ENCODE measurements at regions not wholly inside any gene's neighbourhood (a gene's known extent, or its start where the extent isn't known, plus 50 kb on each side); places are given as distances from the start of the nearest gene placed in this dataset.

DNA sequence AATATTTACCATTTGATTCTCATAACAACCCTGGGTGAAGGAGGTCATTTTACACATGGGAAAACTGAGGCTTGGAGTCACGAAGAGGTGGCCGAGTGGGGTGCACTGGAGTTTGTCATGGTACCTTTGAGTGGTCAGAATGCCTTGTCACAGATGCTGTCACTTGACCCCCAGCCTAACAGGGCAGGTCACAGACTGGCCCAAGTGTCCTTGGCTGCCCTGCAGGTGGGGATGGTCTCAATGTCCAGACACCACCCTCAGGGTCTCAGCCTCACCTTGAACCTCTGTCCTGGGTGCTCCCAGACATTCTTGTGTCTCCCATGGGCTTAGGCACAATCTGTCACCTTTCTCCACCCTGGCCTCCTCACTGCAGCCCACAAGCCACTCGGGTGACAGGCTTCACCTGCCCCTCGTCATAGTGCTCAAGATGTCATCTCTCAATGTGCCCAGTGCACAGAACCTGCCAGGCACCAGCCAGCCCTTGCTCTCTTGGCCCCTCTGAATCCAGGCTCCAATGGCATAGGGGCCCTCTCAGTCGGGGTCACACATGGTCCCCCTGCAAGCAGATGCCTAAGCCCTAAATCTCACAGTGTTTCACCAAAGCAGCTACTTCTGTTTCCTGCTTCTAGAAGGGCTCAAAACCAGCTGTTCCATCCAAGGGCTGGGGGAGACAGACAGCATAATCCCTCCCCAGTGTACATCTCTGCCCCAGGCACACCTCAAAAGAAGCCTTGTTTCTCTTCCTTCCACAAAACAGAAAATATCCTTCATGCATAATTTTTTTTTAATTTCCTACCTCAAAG, 76.8 kb upstream of the NANOS1 start:
- Histone ChIP-seq H3K4me3 (no peak overlapping the region), H3K4me2 (no peak overlapping the region), H3K9ac (no peak overlapping the region), H3K36me3 (no peaks in the 10 kb centered on the region), H3K9me3 (ENCODE audit: low read depth) (no peaks in the 10 kb centered on the region), H3K27ac (no peak overlapping the region), H3K27me3 (no peaks in the 10 kb centered on the region), H3F3A (ENCODE audit: low read depth) (no peaks in the 10 kb centered on the region), H3K79me2 (ENCODE audit: low read depth) (no peaks in the 10 kb centered on the region), H4K20me1 (ENCODE audit: low read depth) (no peaks in the 10 kb centered on the region), H3K4me1 (peaks cover 24% of the 10 kb centered on the region), H2AFZ (replicated peaks) (no peak overlapping the region)
- Mint-ChIP-seq H3K4me1 (peaks cover 50% of the 10 kb centered on the region), H3K36me3 (no peaks in the 10 kb centered on the region), H3K4me3 (no peak overlapping the region), H3K27ac (peak overlapping the region; percentile 11), H3K9me3 (no peaks in the 10 kb centered on the region), H3K27me3 (ENCODE audit: insufficient read depth, low read depth) (peaks cover 15% of the 10 kb centered on the region)
- DNase-seq (ENCODE audit: low spot score): peak; percentile 0
- TF ChIP-seq EZH2phosphoT487 (IDR thresholded peaks at IDR 0.05): no peak
- TF ChIP-seq, protein P1, sequence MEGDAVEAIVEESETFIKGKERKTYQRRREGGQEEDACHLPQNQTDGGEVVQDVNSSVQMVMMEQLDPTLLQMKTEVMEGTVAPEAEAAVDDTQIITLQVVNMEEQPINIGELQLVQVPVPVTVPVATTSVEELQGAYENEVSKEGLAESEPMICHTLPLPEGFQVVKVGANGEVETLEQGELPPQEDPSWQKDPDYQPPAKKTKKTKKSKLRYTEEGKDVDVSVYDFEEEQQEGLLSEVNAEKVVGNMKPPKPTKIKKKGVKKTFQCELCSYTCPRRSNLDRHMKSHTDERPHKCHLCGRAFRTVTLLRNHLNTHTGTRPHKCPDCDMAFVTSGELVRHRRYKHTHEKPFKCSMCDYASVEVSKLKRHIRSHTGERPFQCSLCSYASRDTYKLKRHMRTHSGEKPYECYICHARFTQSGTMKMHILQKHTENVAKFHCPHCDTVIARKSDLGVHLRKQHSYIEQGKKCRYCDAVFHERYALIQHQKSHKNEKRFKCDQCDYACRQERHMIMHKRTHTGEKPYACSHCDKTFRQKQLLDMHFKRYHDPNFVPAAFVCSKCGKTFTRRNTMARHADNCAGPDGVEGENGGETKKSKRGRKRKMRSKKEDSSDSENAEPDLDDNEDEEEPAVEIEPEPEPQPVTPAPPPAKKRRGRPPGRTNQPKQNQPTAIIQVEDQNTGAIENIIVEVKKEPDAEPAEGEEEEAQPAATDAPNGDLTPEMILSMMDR (IDR thresholded peaks at IDR 0.05): no peak
- TF ChIP-seq EZH2 (IDR thresholded peaks at IDR 0.05): no peak

DNA sequence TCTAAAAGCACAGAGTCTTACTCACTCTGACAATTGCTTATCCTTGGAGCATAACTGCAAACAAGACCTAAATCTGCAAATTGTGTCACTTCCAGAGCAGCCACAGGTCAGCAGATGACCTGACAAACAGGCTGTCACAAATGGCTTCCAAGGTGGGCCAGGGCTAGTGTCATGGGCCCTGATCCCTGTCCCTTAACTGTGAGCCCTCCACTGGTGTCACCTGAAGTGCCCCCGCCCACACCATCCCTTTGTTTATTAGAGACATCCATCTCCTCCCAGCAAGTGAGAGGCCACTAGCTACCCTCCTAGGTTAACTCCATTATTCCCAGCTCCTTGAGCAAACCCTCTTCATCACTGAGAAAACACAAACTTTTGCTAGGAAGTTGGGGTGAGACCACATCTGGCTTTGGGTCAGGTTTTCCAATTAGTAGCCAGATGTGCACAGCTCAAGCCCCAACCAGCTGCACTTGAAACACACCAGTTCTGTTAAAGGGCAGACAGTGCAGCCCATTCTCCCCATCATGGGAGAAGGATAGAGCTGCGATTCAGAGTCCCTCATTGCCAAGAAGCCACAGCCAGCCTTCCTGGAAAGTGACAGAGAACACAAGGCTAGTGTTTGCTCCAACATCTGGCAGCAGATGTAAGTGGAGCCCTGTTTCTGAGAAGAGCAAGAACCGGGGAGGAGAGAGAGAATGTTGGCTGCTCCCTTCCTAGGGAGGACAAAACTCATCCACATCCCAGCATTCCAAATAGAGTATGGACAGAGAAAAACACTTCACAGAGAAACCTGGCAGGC, 75.7 kb upstream of the NANOS1 start:
- Mint-ChIP-seq H3K9me3 (no peaks in the 10 kb centered on the region), H3K27me3 (ENCODE audit: insufficient read depth, low read depth) (peaks cover 15% of the 10 kb centered on the region), H3K4me1 (peaks cover 46% of the 10 kb centered on the region), H3K4me3 (no peak overlapping the region), H3K27ac (peak overlapping the region; percentile 37), H3K36me3 (no peaks in the 10 kb centered on the region)
- Histone ChIP-seq H3K79me2 (ENCODE audit: low read depth) (no peaks in the 10 kb centered on the region), H3K36me3 (no peaks in the 10 kb centered on the region), H3K4me3 (no peak overlapping the region), H3K27ac (no peak overlapping the region), H3F3A (ENCODE audit: low read depth) (no peaks in the 10 kb centered on the region), H3K4me1 (peaks cover 23% of the 10 kb centered on the region), H2AFZ (replicated peaks) (no peak overlapping the region), H3K27me3 (no peaks in the 10 kb centered on the region), H3K9me3 (ENCODE audit: low read depth) (no peaks in the 10 kb centered on the region), H3K9ac (no peak overlapping the region), H4K20me1 (ENCODE audit: low read depth) (no peaks in the 10 kb centered on the region), H3K4me2 (no peak overlapping the region)
- no peak for DNase-seq (ENCODE audit: low spot score)
- no peak for TF ChIP-seq EZH2phosphoT487 (IDR thresholded peaks at IDR 0.05)
- no peak for TF ChIP-seq EZH2 (IDR thresholded peaks at IDR 0.05)
- TF ChIP-seq, protein P1 (IDR thresholded peaks at IDR 0.05): no peak

DNA sequence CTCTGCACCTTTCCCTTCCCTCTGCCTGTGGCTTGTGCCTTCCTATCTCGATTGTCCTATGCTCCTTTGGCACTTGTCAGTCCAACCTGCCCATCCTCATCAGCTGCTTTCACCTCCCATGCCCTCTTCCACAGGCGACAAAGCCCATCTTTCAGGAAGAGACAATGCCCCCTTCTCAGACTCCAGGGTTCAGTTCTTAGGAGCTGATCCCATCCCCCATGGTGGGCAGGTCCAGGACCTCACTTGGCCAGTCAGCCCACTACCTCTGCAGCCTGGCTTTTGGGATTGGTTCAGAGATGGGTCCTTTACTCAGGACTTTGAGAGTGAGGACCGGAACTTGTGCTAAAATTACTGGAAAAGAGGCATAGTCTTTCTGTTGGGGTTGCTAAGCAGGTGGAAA, 74.0 kb upstream of the NANOS1 start:
- Histone ChIP-seq H3K9me3 (ENCODE audit: low read depth) (no peaks in the 10 kb centered on the region), H3K4me2 (no peak overlapping the region), H2AFZ (replicated peaks) (peak overlapping the region; percentile 42), H3F3A (ENCODE audit: low read depth) (no peaks in the 10 kb centered on the region), H3K27me3 (no peaks in the 10 kb centered on the region), H3K79me2 (ENCODE audit: low read depth) (no peaks in the 10 kb centered on the region), H3K4me1 (peaks cover 14% of the 10 kb centered on the region), H3K36me3 (no peaks in the 10 kb centered on the region), H3K4me3 (no peak overlapping the region), H3K9ac (no peak overlapping the region), H4K20me1 (ENCODE audit: low read depth) (no peaks in the 10 kb centered on the region), H3K27ac (no peak overlapping the region)
- H3K9me3 Mint-ChIP-seq: no peaks in the 10 kb centered on the region
- TF ChIP-seq, protein P1 (IDR thresholded peaks at IDR 0.05): no peak
- no peak for TF ChIP-seq EZH2 (IDR thresholded peaks at IDR 0.05)
- TF ChIP-seq EZH2phosphoT487 (IDR thresholded peaks at IDR 0.05): no peak
- H3K27me3 Mint-ChIP-seq (ENCODE audit: insufficient read depth, low read depth): peaks cover 15% of the 10 kb centered on the region
- H3K27ac Mint-ChIP-seq: peak overlapping the region; percentile 7
- H3K4me3 Mint-ChIP-seq: no peak overlapping the region
- H3K36me3 Mint-ChIP-seq: no peaks in the 10 kb centered on the region
- H3K4me1 Mint-ChIP-seq: peaks cover 34% of the 10 kb centered on the region
- DNase-seq (ENCODE audit: low spot score): peak; percentile 7
